ENCODE measurements at regions not wholly inside any gene's neighbourhood (a gene's known extent, or its start where the extent isn't known, plus 50 kb on each side); places are given as distances from the start of the nearest gene placed in this dataset.

DNA sequence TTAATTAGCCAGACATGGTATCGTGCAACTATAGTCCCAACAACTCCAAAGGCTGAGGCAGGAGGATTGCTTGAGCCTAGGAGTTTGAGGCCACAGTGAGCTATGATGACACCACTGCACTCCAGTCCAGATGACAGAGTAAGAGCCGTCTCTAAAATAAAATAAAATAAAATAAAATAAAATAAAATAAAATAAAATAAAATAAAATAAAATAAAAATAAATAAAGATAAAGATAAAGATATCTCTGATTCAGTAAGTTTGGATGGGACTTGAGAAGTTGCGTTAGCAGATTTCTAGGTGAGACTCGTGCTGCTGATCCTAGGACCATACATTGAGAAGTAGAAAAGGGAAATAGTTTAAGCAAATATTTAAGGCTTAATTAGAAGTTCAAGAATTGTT, 254.8 kb upstream of the FAM241A start:
- TF ChIP-seq MYC (IDR thresholded peaks at IDR 0.05; ENCODE audit: low read depth, low read length) = no peak
- no peak for TF ChIP-seq POLR2A (IDR thresholded peaks at IDR 0.05; ENCODE audit: low read depth, low read length)
- TF ChIP-seq, protein P1, sequence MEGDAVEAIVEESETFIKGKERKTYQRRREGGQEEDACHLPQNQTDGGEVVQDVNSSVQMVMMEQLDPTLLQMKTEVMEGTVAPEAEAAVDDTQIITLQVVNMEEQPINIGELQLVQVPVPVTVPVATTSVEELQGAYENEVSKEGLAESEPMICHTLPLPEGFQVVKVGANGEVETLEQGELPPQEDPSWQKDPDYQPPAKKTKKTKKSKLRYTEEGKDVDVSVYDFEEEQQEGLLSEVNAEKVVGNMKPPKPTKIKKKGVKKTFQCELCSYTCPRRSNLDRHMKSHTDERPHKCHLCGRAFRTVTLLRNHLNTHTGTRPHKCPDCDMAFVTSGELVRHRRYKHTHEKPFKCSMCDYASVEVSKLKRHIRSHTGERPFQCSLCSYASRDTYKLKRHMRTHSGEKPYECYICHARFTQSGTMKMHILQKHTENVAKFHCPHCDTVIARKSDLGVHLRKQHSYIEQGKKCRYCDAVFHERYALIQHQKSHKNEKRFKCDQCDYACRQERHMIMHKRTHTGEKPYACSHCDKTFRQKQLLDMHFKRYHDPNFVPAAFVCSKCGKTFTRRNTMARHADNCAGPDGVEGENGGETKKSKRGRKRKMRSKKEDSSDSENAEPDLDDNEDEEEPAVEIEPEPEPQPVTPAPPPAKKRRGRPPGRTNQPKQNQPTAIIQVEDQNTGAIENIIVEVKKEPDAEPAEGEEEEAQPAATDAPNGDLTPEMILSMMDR (IDR thresholded peaks at IDR 0.05; ENCODE audit: extremely low read depth in 1 of 2, insufficient read depth in 1 of 2, low read depth in 1 of 2, low read length in 2 of 2) = no peak
- TF ChIP-seq GATA2 (IDR thresholded peaks at IDR 0.05; ENCODE audit: insufficient read depth, insufficient read length, low read depth, low read length) = no peak
- no peak for TF ChIP-seq POLR2AphosphoS5 (IDR thresholded peaks at IDR 0.05; ENCODE audit: insufficient read depth, low read depth, low read length)
- no peak for TF ChIP-seq EZH2 (IDR thresholded peaks at IDR 0.05; ENCODE audit: borderline replicate concordance, low read depth, low read length, severe bottlenecking)

Measured in endothelial cell of umbilical vein (primary cell).